HCT116 (cell line): ENCODE measurements at regions not wholly inside any gene's neighbourhood (a gene's known extent, or its start where the extent isn't known, plus 50 kb on each side); places are given as distances from the start of the nearest gene placed in this dataset.

Experiments used
- CEBPB ChIP-seq: IDR thresholded peaks from 2 replicates; pipeline ENCODE4 v1.6.1; 2012; ENCODE audit warnings: low read depth
- FOSL1 ChIP-seq: IDR thresholded peaks from 2 replicates; pipeline ENCODE4 v1.6.1; 2012; ENCODE audit warnings: low read depth
- RAD21 ChIP-seq: IDR thresholded peaks from 2 replicates; pipeline ENCODE4 v1.6.1; 2012; ENCODE audit warnings: low read depth, mild to moderate bottlenecking
- TCF7L2 ChIP-seq: IDR thresholded peaks from 2 replicates; pipeline ENCODE4 v1.7.0; 2011; ENCODE audit warnings: borderline replicate concordance, inconsistent platforms; ENCODE audit not compliant: insufficient read depth, insufficient read length; ENCODE audit errors: extremely low read depth

DNA sequence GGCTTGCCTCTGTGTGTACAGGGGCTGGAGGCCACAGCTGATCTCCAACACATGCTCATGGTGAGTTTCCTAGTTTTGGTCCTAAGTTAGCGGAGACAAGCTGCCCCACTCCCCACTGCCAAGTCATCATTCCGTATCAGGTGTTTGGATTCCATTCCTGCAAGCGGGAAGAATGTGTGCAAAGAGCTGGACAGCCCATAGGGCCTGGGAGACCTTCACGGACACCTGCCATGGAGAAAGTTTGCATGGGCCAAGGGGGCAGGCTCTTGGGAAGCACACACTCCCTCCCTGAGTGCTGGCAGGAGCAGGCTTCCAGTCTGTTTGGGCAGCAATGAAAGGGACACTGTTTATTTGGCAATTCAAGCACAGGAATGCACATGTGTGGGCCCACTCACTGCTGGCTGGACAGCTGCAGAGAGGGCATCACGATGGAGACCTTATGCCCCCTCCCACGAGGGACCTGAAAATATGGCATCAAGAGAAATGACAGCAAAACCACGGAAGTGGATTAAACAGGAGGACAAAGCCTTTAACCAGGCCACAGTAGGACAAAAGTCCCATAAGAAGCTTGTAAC lies 149.7 kb downstream of the KLF13 start:
- no peak for TF ChIP-seq RAD21
- no peak for TF ChIP-seq CEBPB
- TF ChIP-seq TCF7L2: no peak
- no peak for TF ChIP-seq FOSL1
